Astrocyte of the spinal cord (primary cell): ENCODE measurements at regions not wholly inside any gene's neighbourhood (a gene's known extent, or its start where the extent isn't known, plus 50 kb on each side); places are given as distances from the start of the nearest gene placed in this dataset.
"Not testable (repeated sequence)": the region's sequence is repeated elsewhere in the genome, so short reads cannot be mapped to it uniquely, and the experiment has no call there.

Experiments used
- DNase-seq: peaks from one replicate; pipeline ENCODE4 v3.0.0; 2011; ENCODE audit warnings: low read depth, low spot score
- H3K4me3 ChIP-seq: 2 replicates; pipeline ENCODE4 v1.5.1; 2011; ENCODE audit warnings: low read depth, mild to moderate bottlenecking, low read length, moderate library complexity
- in situ Hi-C: cut with HindIII; loops from 2 replicates; pipeline ENCODE4 v1.10.0; 2017; ENCODE audit warnings: low sequenced_read_pairs

DNA sequence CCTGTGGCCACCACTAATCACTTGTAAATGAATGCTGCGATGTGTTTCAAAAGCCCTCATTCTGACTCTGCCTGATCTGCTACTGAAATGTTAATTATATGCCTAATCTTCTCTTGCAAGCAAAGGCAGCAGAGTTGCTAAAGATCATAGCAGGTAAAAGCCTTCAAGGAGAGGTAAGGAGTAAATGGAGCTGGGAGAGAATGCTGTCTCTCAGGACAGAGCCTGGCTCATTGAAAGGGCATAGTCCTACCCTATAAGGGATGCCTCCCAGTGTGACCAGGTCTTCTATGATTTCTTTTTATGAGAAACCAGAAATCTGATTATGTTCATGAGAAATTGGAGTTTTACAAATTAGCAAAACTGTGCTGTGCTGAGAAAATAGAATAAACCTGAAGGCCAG, 88.2 kb upstream of the ZNF658 start:
- H3K4me3 ChIP-seq, DNase-seq, in situ Hi-C loops: not testable (repeated sequence)

GRCh38 chr9:66812967-66813366, 87.6 kb upstream of the ZNF658 start:
- DNase-seq, in situ Hi-C loops, H3K4me3 ChIP-seq: not testable (repeated sequence)

DNA sequence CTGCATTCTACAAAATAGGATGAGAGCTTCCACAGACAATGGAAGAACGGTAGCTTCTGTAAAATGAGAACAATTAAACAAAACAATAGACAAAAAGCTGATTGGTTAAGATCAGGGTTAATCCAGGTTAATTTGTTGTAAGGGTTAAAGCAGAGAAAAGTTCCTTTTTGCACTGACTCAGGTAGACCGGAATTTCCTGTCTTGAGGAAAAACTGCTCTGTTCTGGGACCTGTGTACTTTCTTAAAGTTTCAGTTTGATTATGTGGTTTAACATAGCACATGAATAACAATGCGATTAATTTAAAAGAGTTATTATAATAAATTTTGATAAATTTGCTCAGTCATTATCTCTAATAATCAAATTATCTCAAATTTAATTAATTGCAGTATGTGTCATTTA, 86.5 kb upstream of the ZNF658 start:
- H3K4me3 ChIP-seq, in situ Hi-C loops, DNase-seq: not testable (repeated sequence)

DNA sequence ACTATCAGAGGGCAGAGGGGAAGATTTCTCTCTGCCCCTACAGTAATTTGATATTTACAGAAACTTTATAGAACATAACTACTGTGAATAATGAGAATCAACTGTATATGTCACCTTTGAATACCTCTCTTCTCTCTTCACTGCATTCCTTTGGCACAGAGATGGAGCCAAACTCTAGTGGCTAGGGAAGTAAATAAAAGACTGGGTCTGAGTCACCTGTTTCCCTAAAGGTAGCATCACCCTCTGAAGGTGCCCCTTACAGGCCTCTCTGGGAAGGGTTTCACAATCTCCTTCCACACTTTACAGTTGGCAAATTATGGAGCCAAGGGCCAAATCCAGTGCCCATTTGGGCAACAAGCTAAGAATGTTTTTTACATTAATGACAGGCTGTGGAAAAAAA, 81.0 kb upstream of the ZNF658 start:
- DNase-seq, H3K4me3 ChIP-seq, in situ Hi-C loops: not testable (repeated sequence)

DNA sequence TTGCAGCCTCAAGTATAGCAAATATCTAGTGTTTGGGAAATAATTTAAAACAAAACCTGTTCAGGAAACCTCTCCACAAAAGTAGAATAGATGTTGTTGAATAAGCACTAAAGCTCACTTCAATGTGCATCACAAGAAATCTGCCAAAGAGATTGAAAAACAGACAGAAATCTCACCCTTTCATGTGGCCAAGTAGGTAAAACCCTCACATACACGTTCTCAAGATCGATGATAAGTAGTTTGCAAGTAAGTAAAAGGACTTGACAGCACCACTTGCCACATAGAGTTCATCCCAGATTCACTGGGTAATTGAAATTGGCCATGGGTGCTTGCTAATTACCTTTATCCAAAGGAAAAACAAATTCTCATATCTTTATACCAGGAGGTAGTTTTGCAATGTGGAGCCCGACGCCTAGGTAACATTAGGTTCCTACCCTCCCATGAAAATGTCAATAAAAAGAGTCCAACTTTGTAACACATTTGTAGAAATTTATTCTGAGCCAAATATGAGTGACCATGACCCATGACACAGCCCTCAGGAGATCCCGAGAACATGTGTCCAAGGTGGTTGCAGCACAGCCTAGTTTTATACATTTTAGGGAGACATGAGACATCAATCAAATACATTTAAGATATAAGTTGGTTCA, 80.4 kb upstream of the ZNF658 start:
- in situ Hi-C loops, H3K4me3 ChIP-seq, DNase-seq: not testable (repeated sequence)

- DNase-seq, in situ Hi-C loops, H3K4me3 ChIP-seq: not testable (repeated sequence)
Measured at GRCh38 chr9:66824169-66824568, 76.4 kb upstream of the ZNF658 start.

GRCh38 chr9:66829853-66830252, 70.7 kb upstream of the ZNF658 start:
- in situ Hi-C loops, DNase-seq: not testable (repeated sequence)

GRCh38 chr9:66830777-66831497, 69.6 kb upstream of the ZNF658 start:
- in situ Hi-C loops, H3K4me3 ChIP-seq, DNase-seq: not testable (repeated sequence)

More at GRCh38 chr9:66829853-66830252, 70.7 kb upstream of the ZNF658 start:
- H3K4me3 ChIP-seq, result not testable (repeated sequence)

- in situ Hi-C loops, H3K4me3 ChIP-seq, DNase-seq: not testable (repeated sequence)
Measured at GRCh38 chr9:66832222-66832621, 68.3 kb upstream of the ZNF658 start.

DNA sequence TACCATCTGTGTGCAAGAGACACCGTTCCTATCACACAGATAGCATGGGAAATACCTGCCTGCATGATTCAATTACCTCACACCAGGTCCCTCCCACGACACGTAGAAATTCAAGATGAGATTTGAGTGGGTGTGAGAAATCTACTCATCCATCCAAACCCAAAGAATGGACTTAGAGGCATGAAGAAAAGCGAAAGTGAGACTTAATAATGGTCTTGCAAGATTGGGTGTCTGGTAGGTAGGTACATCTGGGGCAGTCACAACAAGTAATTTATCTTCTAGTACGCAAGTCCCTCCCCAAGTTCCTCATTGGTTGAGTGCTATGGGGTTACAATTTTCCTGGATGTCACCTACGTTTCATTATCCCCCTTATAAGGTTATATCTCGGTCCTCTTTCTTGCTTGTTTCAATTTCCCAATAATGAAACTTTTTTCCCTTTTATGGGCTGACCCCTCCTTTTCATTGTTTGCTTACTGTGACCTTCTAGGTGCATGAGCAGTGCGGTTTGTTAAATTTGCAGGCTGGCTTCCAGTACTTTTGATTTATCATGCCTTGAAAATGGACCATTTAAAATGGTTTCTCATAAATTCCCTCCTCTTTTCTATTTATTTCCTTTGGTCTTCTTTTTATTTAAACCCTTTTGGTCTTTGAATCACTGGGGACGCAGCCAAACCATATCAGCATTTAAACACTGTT, 63.1 kb upstream of the ZNF658 start:
- DNase-seq, H3K4me3 ChIP-seq, in situ Hi-C loops: not testable (repeated sequence)
